GM19395 (cell line): ENCODE measurements at regions not wholly inside any gene's neighbourhood (a gene's known extent, or its start where the extent isn't known, plus 50 kb on each side); places are given as distances from the start of the nearest gene placed in this dataset.
"Not testable (repeated sequence)": the region's sequence is repeated elsewhere in the genome, so short reads cannot be mapped to it uniquely, and the experiment has no call there.

ENCODE experiments used
- ATAC-seq: cut with Tn5 transposase; IDR thresholded peaks from one replicate; pipeline ENCODE4 v1.9.1; 2021; ENCODE audit warnings: mild to moderate bottlenecking, moderate library complexity; ENCODE audit not compliant: unreplicated experiment

GRCh38 chr1:187996780-187997179 is 1168.0 kb downstream of the PLA2G4A start:
- no peak for ATAC-seq

GRCh38 chr1:187999973-188000372 is 1171.2 kb downstream of the PLA2G4A start:
- ATAC-seq = no peak

DNA sequence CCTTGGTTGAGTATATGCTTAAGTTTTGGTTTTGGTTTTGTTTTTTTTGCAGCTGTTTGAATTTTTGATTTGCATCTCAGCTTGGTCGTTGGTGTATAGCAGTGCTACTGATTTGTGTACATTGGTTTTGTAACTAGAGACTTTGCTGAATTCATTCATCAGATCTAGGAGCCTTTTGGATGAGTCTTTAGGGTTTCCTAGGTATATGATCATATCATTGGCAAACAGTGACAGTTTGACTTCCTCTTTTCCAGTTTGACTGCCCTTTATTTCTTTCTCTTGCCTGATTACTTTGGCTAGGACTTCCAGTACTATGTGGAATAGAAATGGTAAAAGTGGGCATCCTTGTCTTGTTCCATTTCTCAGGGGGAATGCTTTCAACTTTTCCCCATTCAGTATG is 1174.9 kb downstream of the PLA2G4A start:
- not testable (repeated sequence) for ATAC-seq

GRCh38 chr1:188004849-188005248 is 1176.1 kb downstream of the PLA2G4A start:
- no peak for ATAC-seq

- no peak for ATAC-seq
These were observed 1177.6 kb downstream of the PLA2G4A start for GRCh38 chr1:188006354-188006753.

GRCh38 chr1:188013222-188013849 is 1184.6 kb downstream of the PLA2G4A start:
- not testable (repeated sequence) for ATAC-seq

DNA sequence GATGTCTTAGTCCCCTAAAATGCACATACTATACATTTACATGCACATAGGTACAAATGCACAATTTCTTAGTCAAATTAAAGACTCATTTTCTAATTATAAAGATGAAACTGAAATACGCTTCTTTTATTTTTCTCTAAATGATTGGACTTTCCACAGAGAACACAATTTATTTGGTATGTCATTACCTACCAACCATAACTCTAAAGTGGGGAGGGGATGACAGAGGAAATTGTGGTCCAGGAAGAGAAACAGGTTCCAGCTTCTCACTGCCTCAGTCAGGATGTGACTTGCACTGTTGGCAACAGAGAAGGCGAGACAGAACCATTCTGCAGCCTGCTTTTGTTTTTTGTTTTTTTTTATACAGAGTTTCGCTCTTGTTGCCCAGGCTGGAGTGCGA is 1189.2 kb downstream of the PLA2G4A start:
- ATAC-seq = no peak

GRCh38 chr1:188022661-188023060 is 1193.9 kb downstream of the PLA2G4A start:
- ATAC-seq = no peak

DNA sequence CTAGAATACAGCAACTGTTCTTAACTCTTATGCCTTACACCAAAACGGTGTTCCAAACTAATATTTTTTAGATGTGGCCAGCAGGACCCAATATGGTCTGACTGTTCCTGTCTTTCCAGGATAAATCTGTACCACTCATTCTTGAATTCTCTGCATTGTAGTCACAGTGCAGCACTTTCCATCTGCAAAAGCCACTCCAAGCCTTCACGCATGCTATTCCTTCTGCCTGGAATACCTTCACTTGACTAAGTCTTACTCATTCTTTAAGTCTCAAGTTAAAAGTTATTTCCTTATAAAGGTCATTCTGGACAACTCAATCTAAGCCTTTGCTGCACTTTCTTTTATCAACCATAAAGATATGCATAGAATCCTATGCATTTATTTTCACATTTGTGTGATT is 1194.5 kb downstream of the PLA2G4A start:
- no peak for ATAC-seq

- ATAC-seq = peak; percentile 68
These were observed 1198.9 kb downstream of the PLA2G4A start for GRCh38 chr1:188027613-188028012.

DNA sequence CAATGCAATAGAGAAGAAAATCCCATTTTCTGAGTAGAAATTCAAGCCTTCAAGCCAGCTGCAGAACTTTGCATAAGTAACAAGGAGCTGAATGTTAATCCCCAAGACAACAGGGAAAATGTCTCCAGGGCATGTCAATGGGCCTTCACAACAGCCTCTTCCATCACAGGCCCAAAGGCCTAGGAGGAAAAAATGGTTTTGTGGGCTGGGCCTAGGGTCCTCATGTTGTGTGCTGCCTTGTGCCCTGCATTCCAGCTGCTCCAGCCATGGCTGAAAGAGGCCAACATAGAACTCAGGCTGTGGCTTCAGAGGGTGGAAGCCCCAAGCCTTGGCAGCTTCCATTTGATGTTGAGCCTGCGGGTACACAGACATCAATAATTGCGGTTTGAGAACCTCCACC is 1208.8 kb downstream of the PLA2G4A start:
- ATAC-seq = not testable (repeated sequence)

DNA sequence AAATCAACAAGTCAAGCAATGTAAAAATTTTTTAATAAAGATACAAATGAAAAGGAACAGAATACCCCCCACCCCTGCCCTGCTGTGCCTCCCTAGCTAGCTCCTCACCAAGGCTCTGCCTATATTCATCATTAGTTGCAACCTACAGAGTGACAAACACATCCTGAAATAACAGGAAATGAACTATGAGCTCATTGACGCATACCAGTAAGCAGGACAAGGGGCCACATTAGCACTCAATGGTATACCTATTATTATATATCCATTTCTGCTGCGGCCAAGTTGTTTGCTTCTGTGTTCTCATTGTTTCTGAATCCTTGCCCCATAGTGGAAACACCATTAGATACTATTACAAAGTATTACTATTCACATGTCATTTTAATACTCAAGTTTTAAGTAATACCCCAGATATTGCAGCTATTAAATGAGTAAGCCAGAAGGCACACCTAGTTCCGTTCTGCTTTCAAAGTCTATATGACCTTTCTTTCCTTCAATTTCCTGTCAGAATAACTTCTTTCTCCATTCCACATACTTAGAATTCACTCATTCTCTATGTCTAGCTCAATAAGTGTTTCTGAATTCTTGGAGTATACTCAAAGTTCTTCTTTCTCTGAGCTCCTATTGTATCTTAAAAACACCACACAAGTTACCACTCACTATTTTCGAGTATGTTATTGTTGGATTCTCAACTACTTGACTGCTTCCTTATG is 1214.9 kb downstream of the PLA2G4A start:
- ATAC-seq = no peak

GRCh38 chr1:188050250-188050649 is 1221.5 kb downstream of the PLA2G4A start:
- ATAC-seq = no peak

- ATAC-seq = no peak
These were observed 1227.3 kb downstream of the PLA2G4A start for GRCh38 chr1:188056011-188056410.

DNA sequence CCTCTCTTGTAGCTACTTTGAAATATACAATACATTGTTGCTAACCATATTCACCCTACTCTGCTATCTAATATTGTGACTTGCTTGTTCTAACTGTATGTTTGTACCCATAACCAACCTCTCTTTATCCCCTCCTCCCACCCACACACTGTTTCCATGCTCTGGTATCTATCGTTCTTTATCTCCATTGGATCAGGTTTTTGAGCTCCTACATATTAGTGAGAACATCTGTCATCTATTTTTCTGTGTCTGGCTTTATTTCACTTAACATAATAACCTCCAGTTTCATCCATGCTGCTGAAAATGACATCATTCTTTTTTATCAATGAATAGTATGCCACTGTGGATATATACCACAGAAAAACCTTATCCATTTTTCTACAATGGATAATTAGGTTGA is 1230.1 kb downstream of the PLA2G4A start:
- no peak for ATAC-seq

DNA sequence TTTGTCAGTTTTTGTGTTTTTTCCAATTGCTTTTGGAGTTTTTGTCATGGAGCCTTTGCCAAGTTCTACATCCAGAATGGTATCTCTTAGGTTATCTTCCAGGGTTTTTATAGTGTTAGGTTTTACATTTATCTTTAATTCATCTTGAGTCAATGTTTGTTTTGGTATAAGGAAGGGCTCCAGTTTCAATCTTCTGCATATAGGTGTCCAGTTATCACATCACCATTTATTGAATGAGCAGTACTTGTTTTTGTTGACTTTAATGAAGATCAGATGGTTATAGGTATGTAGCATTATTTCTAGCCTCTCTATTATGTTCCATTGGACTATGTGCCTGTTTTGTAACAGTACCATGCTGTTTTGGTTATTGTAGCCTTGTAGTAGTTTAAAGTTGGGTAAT is 1233.1 kb downstream of the PLA2G4A start:
- no peak for ATAC-seq

GRCh38 chr1:188062456-188062855 is 1233.7 kb downstream of the PLA2G4A start:
- no peak for ATAC-seq

GRCh38 chr1:188065917-188066316 is 1237.2 kb downstream of the PLA2G4A start:
- ATAC-seq = no peak

- no peak for ATAC-seq
These were observed 1242.1 kb downstream of the PLA2G4A start for GRCh38 chr1:188070848-188071247.

- ATAC-seq = no peak
These were observed 1260.3 kb downstream of the PLA2G4A start for GRCh38 chr1:188089015-188089414.

DNA sequence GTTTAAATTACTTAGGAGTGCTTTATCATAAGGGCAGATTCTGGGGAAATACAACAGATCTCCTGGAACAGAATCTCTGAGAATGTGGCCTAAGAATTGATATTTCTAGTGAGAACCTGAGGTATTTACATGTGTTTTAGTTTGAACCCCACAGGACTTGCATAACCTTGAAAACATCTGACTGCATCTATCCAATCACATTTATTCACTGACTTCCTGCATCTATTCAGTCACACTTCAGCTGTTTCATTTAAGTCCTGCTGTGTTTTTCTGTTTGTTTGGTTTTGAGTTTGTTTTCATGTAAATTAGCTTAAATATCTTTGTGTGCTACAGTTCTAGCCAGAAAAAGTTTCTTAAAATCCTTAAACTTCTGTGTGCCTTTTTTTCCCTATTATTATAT is 1260.7 kb downstream of the PLA2G4A start:
- no peak for ATAC-seq

DNA sequence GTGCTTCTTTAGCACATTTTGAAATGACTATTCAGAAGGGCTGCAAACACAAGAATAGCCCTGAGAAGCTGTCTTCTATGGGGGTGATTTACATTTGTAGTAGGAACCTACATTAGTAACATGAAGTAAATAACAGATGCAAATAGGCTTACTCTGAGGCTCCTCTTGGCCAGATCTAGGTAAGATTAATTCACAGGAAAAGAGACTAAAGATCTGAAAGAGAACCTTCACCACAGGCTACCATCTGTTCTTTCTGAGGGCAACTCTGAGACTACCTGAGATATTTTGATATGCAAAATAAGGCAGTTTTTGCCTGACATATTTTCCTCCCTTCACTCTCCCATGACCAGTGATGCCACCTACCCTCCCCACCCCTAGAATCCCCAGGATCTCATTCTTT is 1267.8 kb downstream of the PLA2G4A start:
- ATAC-seq = no peak

DNA sequence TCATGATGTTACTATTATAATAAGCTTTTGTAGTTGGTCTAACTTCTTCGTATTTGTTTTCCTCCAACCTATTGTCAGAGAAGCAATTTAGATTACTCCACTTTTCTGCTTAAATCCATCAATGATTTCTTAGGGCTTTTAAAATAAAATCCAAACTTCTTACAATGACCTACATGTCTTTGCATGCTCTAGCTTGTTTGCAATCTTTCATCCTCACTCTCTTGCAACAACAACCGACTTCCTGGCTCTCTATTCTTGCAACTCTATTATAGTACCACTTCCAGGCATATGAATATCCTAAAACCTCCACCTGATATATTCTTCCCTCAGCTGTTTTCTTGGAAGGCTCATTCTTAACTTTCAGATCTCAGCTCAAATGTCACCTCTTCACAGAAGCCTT is 1288.7 kb downstream of the PLA2G4A start:
- ATAC-seq = no peak
